ENCODE measurements at regions not wholly inside any gene's neighbourhood (a gene's known extent, or its start where the extent isn't known, plus 50 kb on each side); places are given as distances from the start of the nearest gene placed in this dataset.

DNA sequence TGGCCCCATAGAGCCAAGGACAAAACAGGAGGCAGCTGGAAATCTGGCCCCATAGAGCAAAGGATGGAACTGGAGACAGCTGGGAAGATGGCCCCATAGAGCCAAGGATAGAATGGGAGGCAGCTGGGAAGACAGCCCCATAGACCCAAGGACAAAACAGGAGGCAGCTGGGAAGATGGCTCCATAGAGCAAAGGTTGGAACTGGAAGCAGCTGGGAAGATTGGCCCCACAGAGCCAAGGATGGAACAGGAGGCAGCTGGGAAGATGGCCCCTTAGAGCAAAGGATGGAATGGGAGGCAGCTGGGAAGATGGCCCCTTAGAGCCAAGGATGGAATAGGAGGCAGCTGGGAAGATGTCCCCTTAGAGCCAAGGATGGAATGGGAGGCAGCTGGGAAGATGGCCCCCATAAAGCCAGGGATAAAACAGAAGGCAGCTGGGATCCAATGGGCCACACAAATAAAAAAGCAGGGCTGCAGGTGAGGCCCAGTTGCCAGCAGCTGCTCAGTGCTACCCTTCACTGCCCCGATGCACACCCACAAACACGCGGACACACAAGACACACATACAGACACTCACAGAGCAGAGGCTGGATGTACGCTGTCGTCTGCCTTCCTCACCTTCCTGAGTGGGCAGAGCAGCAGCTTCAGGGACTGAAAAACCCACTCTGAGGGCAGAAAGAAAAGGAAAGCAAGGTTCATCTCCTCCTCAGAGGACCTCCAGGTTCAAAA lies 505.4 kb upstream of the MYT1L start:
- TF ChIP-seq, protein P1, sequence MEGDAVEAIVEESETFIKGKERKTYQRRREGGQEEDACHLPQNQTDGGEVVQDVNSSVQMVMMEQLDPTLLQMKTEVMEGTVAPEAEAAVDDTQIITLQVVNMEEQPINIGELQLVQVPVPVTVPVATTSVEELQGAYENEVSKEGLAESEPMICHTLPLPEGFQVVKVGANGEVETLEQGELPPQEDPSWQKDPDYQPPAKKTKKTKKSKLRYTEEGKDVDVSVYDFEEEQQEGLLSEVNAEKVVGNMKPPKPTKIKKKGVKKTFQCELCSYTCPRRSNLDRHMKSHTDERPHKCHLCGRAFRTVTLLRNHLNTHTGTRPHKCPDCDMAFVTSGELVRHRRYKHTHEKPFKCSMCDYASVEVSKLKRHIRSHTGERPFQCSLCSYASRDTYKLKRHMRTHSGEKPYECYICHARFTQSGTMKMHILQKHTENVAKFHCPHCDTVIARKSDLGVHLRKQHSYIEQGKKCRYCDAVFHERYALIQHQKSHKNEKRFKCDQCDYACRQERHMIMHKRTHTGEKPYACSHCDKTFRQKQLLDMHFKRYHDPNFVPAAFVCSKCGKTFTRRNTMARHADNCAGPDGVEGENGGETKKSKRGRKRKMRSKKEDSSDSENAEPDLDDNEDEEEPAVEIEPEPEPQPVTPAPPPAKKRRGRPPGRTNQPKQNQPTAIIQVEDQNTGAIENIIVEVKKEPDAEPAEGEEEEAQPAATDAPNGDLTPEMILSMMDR (IDR thresholded peaks at IDR 0.05) = no peak
- no peak for TF ChIP-seq POLR2A (IDR thresholded peaks at IDR 0.05)
